H1 (cell line): ENCODE measurements at regions not wholly inside any gene's neighbourhood (a gene's known extent, or its start where the extent isn't known, plus 50 kb on each side); places are given as distances from the start of the nearest gene placed in this dataset.
A peak's percentile ranks its signal among the peaks of the same experiment; 100 is the strongest.

Source experiments
- CTCF ChIA-PET: fragments of 300-600 bp; sonication (Branson Sonifier 250); formaldehyde crosslinking; loops from one replicate; lab custom pipeline; 2021; ENCODE audit not compliant: partially characterized antibody; lab: Charles Lee
- POLR2A ChIA-PET: fragments of 300-600 bp; sonication (Branson Sonifier 250); formaldehyde crosslinking; loops from one replicate; lab custom pipeline; 2021; ENCODE audit warnings: inconsistent platforms; ENCODE audit not compliant: partially characterized antibody; lab: Charles Lee
- DNase-seq, 2 experiments: peaks; one replicate each; pipeline versions ENCODE4 v3.0.0 to v3.0.0-alpha.2; 2010 to 2022; ENCODE audit warnings: low spot score in 2 of 2, low read depth in 1 of 2, mixed read lengths in 1 of 2
- FAIRE-seq: peaks from 2 replicates; lab custom pipeline; 2011; peaks lifted over from hg19 to GRCh38; lab: Jason Lieb, UNC
- H2AFZ ChIP-seq: 2 replicates; pipeline ENCODE4 v1.8.1; 2012; ENCODE audit warnings: low read length, inconsistent platforms
- H2AK5ac ChIP-seq: 2 replicates; pipeline ENCODE4 v1.6.1; 2013; ENCODE audit warnings: low read depth, low read length
- H2BK120ac ChIP-seq: replicated peaks from 2 replicates; pipeline ENCODE3; 2013; ENCODE audit warnings: low read depth, low read length, inconsistent platforms
- H2BK12ac ChIP-seq: 2 replicates; pipeline ENCODE4 v1.6.1; 2013; ENCODE audit warnings: low read depth, low read length
- H2BK15ac ChIP-seq: 2 replicates; pipeline ENCODE4 v1.6.1; 2013; ENCODE audit warnings: low read length
- H2BK20ac ChIP-seq: 2 replicates; pipeline ENCODE4 v1.6.1; 2013; ENCODE audit warnings: low read length
- H2BK5ac ChIP-seq: 2 replicates; pipeline ENCODE4 v1.6.1; 2013; ENCODE audit warnings: low read depth, low read length
- H3K14ac ChIP-seq: 2 replicates; pipeline ENCODE4 v1.6.1; 2013; ENCODE audit warnings: inconsistent platforms; ENCODE audit not compliant: insufficient read length
- H3K18ac ChIP-seq: 2 replicates; pipeline ENCODE4 v1.6.1; 2013; ENCODE audit warnings: low read length; ENCODE audit errors: extremely low read depth
- H3K23ac ChIP-seq: 2 replicates; pipeline ENCODE4 v1.6.1; 2013; ENCODE audit warnings: inconsistent platforms; ENCODE audit not compliant: insufficient read length
- H3K23me2 ChIP-seq: 2 replicates; pipeline ENCODE4 v1.6.1; 2013; ENCODE audit warnings: low read depth, low read length
- H3K27ac ChIP-seq: 2 replicates; pipeline ENCODE4 v1.6.1; 2011; ENCODE audit warnings: low read depth, low read length, inconsistent platforms
- H3K27me3 ChIP-seq, 4 experiments: replicated peaks in 1 of 4; 1 replicate in 1 of 4; 2 replicates in 3 of 4; pipeline versions ENCODE4 v1.6.1 to v1.8.1; 2011 to 2013; ENCODE audit warnings: low read length in 3 of 4, mild to moderate bottlenecking in 3 of 4, inconsistent platforms in 2 of 4, mixed read lengths in 2 of 4, moderate library complexity in 1 of 4; ENCODE audit not compliant: control insufficient read depth in 3 of 4, insufficient read depth in 3 of 4; ENCODE audit errors: extremely low read depth in 1 of 4
- H3K36me3 ChIP-seq, 4 experiments: 2 replicates each; pipeline versions ENCODE4 v1.6.1 to v1.8.1; 2011 to 2013; ENCODE audit warnings: mild to moderate bottlenecking in 4 of 4, low read length in 3 of 4, moderate library complexity in 2 of 4, control low read depth in 1 of 4, inconsistent platforms in 1 of 4; ENCODE audit not compliant: insufficient read depth in 4 of 4, control insufficient read depth in 2 of 4
- H3K4ac ChIP-seq: replicated peaks from 2 replicates; pipeline ENCODE3; 2013; ENCODE audit warnings: low read length, low read depth, mixed read lengths, inconsistent platforms; ENCODE audit not compliant: insufficient read length
- H3K4me1 ChIP-seq, 4 experiments: replicated peaks in 1 of 4; 1 replicate in 1 of 4; 2 replicates in 3 of 4; pipeline versions ENCODE4 v1.6.1 to v1.8.1; 2011 to 2013; ENCODE audit warnings: low read length in 3 of 4, inconsistent platforms in 2 of 4, mixed read lengths in 1 of 4; ENCODE audit not compliant: insufficient read depth in 4 of 4, control insufficient read depth in 3 of 4
- H3K4me2 ChIP-seq, 2 experiments: 2 replicates each; pipeline versions ENCODE4 v1.6.1 to v1.8.1; 2011 to 2013; ENCODE audit warnings: low read depth in 2 of 2, low read length in 2 of 2, control low read depth in 1 of 2, inconsistent platforms in 1 of 2, mild to moderate bottlenecking in 1 of 2; ENCODE audit not compliant: insufficient read depth in 1 of 2
- H3K4me3 ChIP-seq, 4 experiments: fragments of 200-600, 300-600 bp in 1 of 4; sonication (generic), shearing (Covaris generic), sonication (Bioruptor Twin) in 1 of 4; 2 replicates each; pipeline versions ENCODE4 v1.5.1 to v1.8.1; 2011 to 2016; ENCODE audit warnings: low read length in 4 of 4, low read depth in 3 of 4, control low read depth in 2 of 4, inconsistent platforms in 2 of 4, mild to moderate bottlenecking in 2 of 4, mixed read lengths in 1 of 4, moderate library complexity in 1 of 4; ENCODE audit not compliant: insufficient read depth in 2 of 4; ENCODE audit errors: extremely low read depth in 1 of 4
- H3K56ac ChIP-seq: replicated peaks from 2 replicates; pipeline ENCODE3; 2013; ENCODE audit warnings: low read depth, mild to moderate bottlenecking, mixed read lengths, low read length, inconsistent platforms; ENCODE audit not compliant: insufficient read length
- H3K79me1 ChIP-seq: 2 replicates; pipeline ENCODE4 v1.6.1; 2013; ENCODE audit warnings: low read depth, low read length, control low read depth
- H3K79me2 ChIP-seq, 2 experiments: 2 replicates each; pipeline versions ENCODE4 v1.6.1 to v1.8.1; 2012 to 2013; ENCODE audit warnings: low read length in 2 of 2, mild to moderate bottlenecking in 2 of 2, inconsistent platforms in 1 of 2; ENCODE audit not compliant: insufficient read depth in 2 of 2, control insufficient read depth in 1 of 2
- H3K9ac ChIP-seq, 4 experiments: replicated peaks in 1 of 4; 1 replicate in 1 of 4; 2 replicates in 3 of 4; pipeline versions ENCODE4 v1.6.1 to v1.8.1; 2011 to 2013; ENCODE audit warnings: low read depth in 3 of 4, low read length in 3 of 4, control low read depth in 2 of 4, mild to moderate bottlenecking in 2 of 4, moderate library complexity in 2 of 4, inconsistent platforms in 1 of 4; ENCODE audit errors: extremely low read depth in 1 of 4
- H3K9me3 ChIP-seq, 2 experiments: 2 replicates each; pipeline versions ENCODE4 v1.6.1 to v1.8.1; 2012 to 2013; ENCODE audit warnings: mild to moderate bottlenecking in 2 of 2, moderate library complexity in 2 of 2, control low read depth in 1 of 2, inconsistent platforms in 1 of 2, low read depth in 1 of 2, low read length in 1 of 2, mixed read lengths in 1 of 2; ENCODE audit not compliant: insufficient read depth in 2 of 2
- H4K20me1 ChIP-seq, 2 experiments: replicated peaks in 1 of 2; 2 replicates each; pipeline versions ENCODE3 to v1.8.1; 2011 to 2013; ENCODE audit warnings: inconsistent platforms in 2 of 2, low read length in 2 of 2, mild to moderate bottlenecking in 1 of 2; ENCODE audit not compliant: insufficient read depth in 2 of 2, control insufficient read depth in 1 of 2
- H4K5ac ChIP-seq: 2 replicates; pipeline ENCODE4 v1.6.1; 2013; ENCODE audit warnings: low read length, low read depth, mixed read lengths, inconsistent platforms; ENCODE audit not compliant: insufficient read length
- H4K8ac ChIP-seq: 2 replicates; pipeline ENCODE4 v1.8.0; 2013; ENCODE audit warnings: mild to moderate bottlenecking, moderate library complexity, low read length, inconsistent platforms; ENCODE audit not compliant: insufficient read depth; ENCODE audit errors: extremely low read depth
- H4K91ac ChIP-seq: replicated peaks from 2 replicates; pipeline ENCODE3; 2013; ENCODE audit warnings: low read length, mixed read lengths, inconsistent platforms; ENCODE audit not compliant: insufficient read length
- SP1 ChIP-seq: IDR thresholded peaks from 2 replicates; pipeline ENCODE4 v1.6.1; 2011; ENCODE audit warnings: low read depth, low read length
- WGBS, 2 experiments: shearing (Covaris generic) in 1 of 2; methylation state at CpG; one replicate each; pipeline versions ENCODE4 v1.1.6 to v1.1.7; 2013 to 2015; ENCODE audit warnings: low lambda C conversion rate in 2 of 2, mixed read lengths in 2 of 2, inconsistent platforms in 1 of 2, low coverage in 1 of 2, missing lambda C conversion rate in 1 of 2; ENCODE audit not compliant: insufficient replicate concordance in 2 of 2, insufficient coverage in 1 of 2, insufficient read length in 1 of 2; ENCODE audit errors: extremely low coverage in 1 of 2, missing lambda C conversion rate in 1 of 2; 5-methylcytosine and 5-hydroxymethylcytosine counted together

GRCh38 chr9:1881708-1882295 is 133.3 kb upstream of the SMARCA2 start:
- Histone ChIP-seq H3K9me3 (no peaks in the 10 kb centered on the region), H3K14ac (no peak overlapping the region), H2BK12ac (no peak overlapping the region), H3K36me3 (no peaks in the 10 kb centered on the region), H3K9ac (no peak overlapping the region), H4K91ac (no peak overlapping the region), H3K4me3 (no peak overlapping the region), H3K4me1 (no peaks in the 10 kb centered on the region), H2BK5ac (no peak overlapping the region), H4K8ac (no peak overlapping the region), H2AFZ (peak overlapping the region; percentile 74; the same call in 1 of the 2 replicates), H3K27me3 (no peaks in the 10 kb centered on the region), H3K18ac (no peak overlapping the region), H3K79me1 (no peaks in the 10 kb centered on the region), H3K79me2 (no peaks in the 10 kb centered on the region), H3K23me2 (no peaks in the 10 kb centered on the region; the same call in 1 of the 2 replicates), H4K5ac (no peak overlapping the region), H3K27ac (no peak overlapping the region), H3K4me2 (no peak overlapping the region), H3K4ac (no peak overlapping the region), H4K20me1 (no peaks in the 10 kb centered on the region), H2BK120ac (no peak overlapping the region), H2BK15ac (no peak overlapping the region), H3K56ac (no peak overlapping the region), H2BK20ac (no peak overlapping the region), H2AK5ac (no peak overlapping the region), H3K23ac (no peak overlapping the region)
- WGBS, 2 experiments, result 84% methylated on average over 2 of the region's 2 CpGs; no CpG with 5 or more reads in 1 of the 2 experiments
- FAIRE-seq, result no peak
- ChIA-PET POLR2A (no interaction called here), CTCF (interaction anchor here (1.0 kb wide), 1 partner anchor 44 kb away, joined by 3 read pairs; no protein-coding TSS in a partner anchor)
- DNase-seq, result no peak
- TF ChIP-seq SP1, result no peak
